T1000 (cell line): ENCODE measurements at regions not wholly inside any gene's neighbourhood (a gene's known extent, or its start where the extent isn't known, plus 50 kb on each side); places are given as distances from the start of the nearest gene placed in this dataset.
"Not testable (repeated sequence)": the region's sequence is repeated elsewhere in the genome, so short reads cannot be mapped to it uniquely, and the experiment has no call there.

ENCODE experiments used
- DNase-seq: peaks from one replicate; lab custom pipeline; 2025; ENCODE audit warnings: mixed read lengths; lab: John Stamatoyannopoulos, UW

GRCh38 chr1:118828038-118828437 is 160.1 kb downstream of the TBX15 start:
- DNase-seq, result no peak

- DNase-seq, result no peak
Measured at GRCh38 chr1:118827636-118828035, 160.5 kb downstream of the TBX15 start.

- no peak for DNase-seq
Measured at GRCh38 chr1:118827207-118827606, 160.9 kb downstream of the TBX15 start.

GRCh38 chr1:118826669-118827068 is 161.5 kb downstream of the TBX15 start:
- no peak for DNase-seq

- no peak for DNase-seq
Measured at GRCh38 chr1:118825619-118826018, 162.5 kb downstream of the TBX15 start.

- no peak for DNase-seq
Measured at GRCh38 chr1:118821801-118822200, 166.3 kb downstream of the TBX15 start.

- no peak for DNase-seq
Measured at GRCh38 chr1:118820864-118821263, 167.3 kb downstream of the TBX15 start.

GRCh38 chr1:118815909-118816308 is 172.2 kb downstream of the TBX15 start:
- no peak for DNase-seq

- DNase-seq, result no peak
Measured at GRCh38 chr1:118812555-118812954, 175.6 kb downstream of the TBX15 start.

- DNase-seq, result no peak
Measured at GRCh38 chr1:118811156-118811555, 177.0 kb downstream of the TBX15 start.

- DNase-seq, result no peak
Measured at GRCh38 chr1:118809586-118809985, 178.6 kb downstream of the TBX15 start.

- not testable (repeated sequence) for DNase-seq
Measured at GRCh38 chr1:118803128-118803527, 185.0 kb downstream of the TBX15 start.

- no peak for DNase-seq
Measured at GRCh38 chr1:118791094-118791691, 196.9 kb downstream of the TBX15 start.

GRCh38 chr1:118788463-118788862 is 199.7 kb downstream of the TBX15 start:
- peak; percentile 76 for DNase-seq

- no peak for DNase-seq
Measured at GRCh38 chr1:118786454-118787155, 201.5 kb downstream of the TBX15 start.

GRCh38 chr1:118785246-118785645 is 202.9 kb downstream of the TBX15 start:
- DNase-seq, result peak; percentile 16

- DNase-seq, result no peak
Measured at GRCh38 chr1:118783095-118783758, 204.9 kb downstream of the TBX15 start.

GRCh38 chr1:118773656-118774055 is 214.5 kb downstream of the TBX15 start:
- no peak for DNase-seq

- no peak for DNase-seq
Measured at GRCh38 chr1:118767971-118768370, 220.2 kb downstream of the TBX15 start.

GRCh38 chr1:118753976-118754375 is 234.2 kb downstream of the TBX15 start:
- DNase-seq, result no peak

GRCh38 chr1:118751166-118751565 is 237.0 kb downstream of the TBX15 start:
- DNase-seq, result no peak

GRCh38 chr1:118744420-118744819 is 243.7 kb downstream of the TBX15 start:
- no peak for DNase-seq

GRCh38 chr1:118739501-118739900 is 248.6 kb downstream of the TBX15 start:
- DNase-seq, result no peak
